HL-60 (cell line): ENCODE measurements at regions not wholly inside any gene's neighbourhood (a gene's known extent, or its start where the extent isn't known, plus 50 kb on each side); places are given as distances from the start of the nearest gene placed in this dataset.

Source experiments
- DNase-seq, 2 experiments: peaks; one replicate each; pipeline ENCODE4 v3.0.0-alpha.2; 2010 to 2020; ENCODE audit warnings: low read depth in 1 of 2, low spot score in 1 of 2
- H3K27ac ChIP-seq: fragments of 250-450 bp; sonication (Bioruptor Pico); replicated peaks from 2 replicates; pipeline ENCODE4 v1.5.1; 2020; ENCODE audit warnings: mild to moderate bottlenecking, moderate library complexity
- H3K27me3 ChIP-seq: fragments of 250-450 bp; sonication (Bioruptor Pico); 2 replicates; pipeline ENCODE4 v1.5.1; 2021; ENCODE audit warnings: mild to moderate bottlenecking, moderate library complexity; ENCODE audit not compliant: insufficient read depth, poor library complexity, severe bottlenecking
- H3K4me3 ChIP-seq: replicated peaks from 2 replicates; pipeline ENCODE4 v1.5.1; 2011; ENCODE audit warnings: mild to moderate bottlenecking, control low read depth, low read length; ENCODE audit not compliant: insufficient read depth
- CTCF ChIP-seq: IDR thresholded peaks from one replicate; pipeline ENCODE4 v1.5.1; 2011; ENCODE audit warnings: low read length, control low read depth, inconsistent platforms; ENCODE audit not compliant: insufficient read depth
- GABPA ChIP-seq: IDR thresholded peaks from 2 replicates; pipeline ENCODE4 v1.6.1; 2012; ENCODE audit warnings: low read depth
- POLR2AphosphoS5 ChIP-seq: IDR thresholded peaks from 2 replicates; pipeline ENCODE4 v1.6.1; 2012; ENCODE audit warnings: low read depth
- REST ChIP-seq: IDR thresholded peaks from 2 replicates; pipeline ENCODE4 v1.6.1; 2012; ENCODE audit warnings: low read depth; ENCODE audit not compliant: insufficient replicate concordance
- SPI1 ChIP-seq: IDR thresholded peaks from 2 replicates; pipeline ENCODE4 v1.6.1; 2012; ENCODE audit warnings: low read depth, mild to moderate bottlenecking, borderline replicate concordance

- no peak overlapping the region for H3K4me3 ChIP-seq
- no peaks in the 10 kb centered on the region for H3K27me3 ChIP-seq
- TF ChIP-seq CTCF (no peak), SPI1 (no peak), POLR2AphosphoS5 (no peak), REST (no peak), GABPA (no peak)
- H3K27ac ChIP-seq: no peak overlapping the region
- no peak for DNase-seq
Measured at GRCh38 chr16:87228363-87228762, 88.8 kb downstream of the C16orf95 start.

GRCh38 chr16:87229230-87230188 lies 87.7 kb downstream of the C16orf95 start:
- no peak overlapping the region for H3K27ac ChIP-seq
- TF ChIP-seq SPI1 (no peak), POLR2AphosphoS5 (no peak), GABPA (no peak), REST (no peak)
- no peaks in the 10 kb centered on the region for H3K27me3 ChIP-seq
- DNase-seq: no peak
- no peak overlapping the region for H3K4me3 ChIP-seq

GRCh38 chr16:87230571-87230970 lies 86.6 kb downstream of the C16orf95 start:
- no peak for TF ChIP-seq REST
- TF ChIP-seq POLR2AphosphoS5: no peak
- TF ChIP-seq GABPA: no peak
- no peak for TF ChIP-seq SPI1
- no peak for TF ChIP-seq CTCF
- Histone ChIP-seq H3K4me3 (no peak overlapping the region), H3K27ac (no peak overlapping the region), H3K27me3 (no peaks in the 10 kb centered on the region)
- no peak for DNase-seq
